ENCODE measurements at regions not wholly inside any gene's neighbourhood (a gene's known extent, or its start where the extent isn't known, plus 50 kb on each side); places are given as distances from the start of the nearest gene placed in this dataset.

- TF ChIP-seq EZH2 (IDR thresholded peaks at IDR 0.05) (no peak), POLR2AphosphoS5 (IDR thresholded peaks at IDR 0.05; ENCODE audit: borderline replicate concordance, low read depth, low read length) (no peak)
Observed at GRCh38 chr3:30418443-30418842, 188.0 kb upstream of the TGFBR2 start.
